ENCODE measurements at regions not wholly inside any gene's neighbourhood (a gene's known extent, or its start where the extent isn't known, plus 50 kb on each side); places are given as distances from the start of the nearest gene placed in this dataset.

DNA sequence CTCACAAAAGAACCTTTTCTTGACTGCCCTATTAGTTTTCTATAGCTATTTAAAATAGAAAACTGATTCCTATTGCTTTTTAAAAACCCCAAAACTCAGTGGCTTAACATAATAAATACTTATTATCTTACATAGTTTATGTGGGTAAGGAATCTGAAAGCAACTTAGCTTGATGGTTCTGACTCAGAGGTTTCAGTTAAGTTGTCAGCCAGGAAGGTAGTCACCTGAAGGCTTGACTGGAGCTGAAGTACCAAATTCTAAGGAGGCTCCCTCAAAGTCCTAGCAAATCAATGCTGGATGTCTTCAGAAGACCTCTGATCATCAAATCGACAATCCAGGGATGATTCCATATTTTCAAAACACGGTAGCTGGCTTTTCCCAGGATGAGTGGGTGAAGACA, 546.6 kb upstream of the CDH2 start:
- TF ChIP-seq EP300 (IDR thresholded peaks at IDR 0.05), result no peak
- TF ChIP-seq, protein P1, sequence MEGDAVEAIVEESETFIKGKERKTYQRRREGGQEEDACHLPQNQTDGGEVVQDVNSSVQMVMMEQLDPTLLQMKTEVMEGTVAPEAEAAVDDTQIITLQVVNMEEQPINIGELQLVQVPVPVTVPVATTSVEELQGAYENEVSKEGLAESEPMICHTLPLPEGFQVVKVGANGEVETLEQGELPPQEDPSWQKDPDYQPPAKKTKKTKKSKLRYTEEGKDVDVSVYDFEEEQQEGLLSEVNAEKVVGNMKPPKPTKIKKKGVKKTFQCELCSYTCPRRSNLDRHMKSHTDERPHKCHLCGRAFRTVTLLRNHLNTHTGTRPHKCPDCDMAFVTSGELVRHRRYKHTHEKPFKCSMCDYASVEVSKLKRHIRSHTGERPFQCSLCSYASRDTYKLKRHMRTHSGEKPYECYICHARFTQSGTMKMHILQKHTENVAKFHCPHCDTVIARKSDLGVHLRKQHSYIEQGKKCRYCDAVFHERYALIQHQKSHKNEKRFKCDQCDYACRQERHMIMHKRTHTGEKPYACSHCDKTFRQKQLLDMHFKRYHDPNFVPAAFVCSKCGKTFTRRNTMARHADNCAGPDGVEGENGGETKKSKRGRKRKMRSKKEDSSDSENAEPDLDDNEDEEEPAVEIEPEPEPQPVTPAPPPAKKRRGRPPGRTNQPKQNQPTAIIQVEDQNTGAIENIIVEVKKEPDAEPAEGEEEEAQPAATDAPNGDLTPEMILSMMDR (IDR thresholded peaks at IDR 0.05), result no peak
- no peak for TF ChIP-seq POLR2A (IDR thresholded peaks at IDR 0.05)
